HL-60 (cell line): ENCODE measurements at regions not wholly inside any gene's neighbourhood (a gene's known extent, or its start where the extent isn't known, plus 50 kb on each side); places are given as distances from the start of the nearest gene placed in this dataset.

ENCODE experiments used
- DNase-seq, 2 experiments: peaks; one replicate each; pipeline ENCODE4 v3.0.0-alpha.2; 2010 to 2020; ENCODE audit warnings: low read depth in 1 of 2, low spot score in 1 of 2
- H3K27ac ChIP-seq: fragments of 250-450 bp; sonication (Bioruptor Pico); replicated peaks from 2 replicates; pipeline ENCODE4 v1.5.1; 2020; ENCODE audit warnings: mild to moderate bottlenecking, moderate library complexity
- H3K27me3 ChIP-seq: fragments of 250-450 bp; sonication (Bioruptor Pico); 2 replicates; pipeline ENCODE4 v1.5.1; 2021; ENCODE audit warnings: mild to moderate bottlenecking, moderate library complexity; ENCODE audit not compliant: insufficient read depth, poor library complexity, severe bottlenecking
- H3K4me3 ChIP-seq: replicated peaks from 2 replicates; pipeline ENCODE4 v1.5.1; 2011; ENCODE audit warnings: mild to moderate bottlenecking, control low read depth, low read length; ENCODE audit not compliant: insufficient read depth
- GABPA ChIP-seq: IDR thresholded peaks from 2 replicates; pipeline ENCODE4 v1.6.1; 2012; ENCODE audit warnings: low read depth
- POLR2AphosphoS5 ChIP-seq: IDR thresholded peaks from 2 replicates; pipeline ENCODE4 v1.6.1; 2012; ENCODE audit warnings: low read depth
- SPI1 ChIP-seq: IDR thresholded peaks from 2 replicates; pipeline ENCODE4 v1.6.1; 2012; ENCODE audit warnings: low read depth, mild to moderate bottlenecking, borderline replicate concordance
- TF ChIP-seq, protein P1 (sequence below): IDR thresholded peaks from one replicate; pipeline ENCODE4 v1.5.1; 2011; ENCODE audit warnings: low read length, control low read depth, inconsistent platforms; ENCODE audit not compliant: insufficient read depth
- TF ChIP-seq, protein P2 (sequence below): IDR thresholded peaks from 2 replicates; pipeline ENCODE4 v1.6.1; 2012; ENCODE audit warnings: low read depth; ENCODE audit not compliant: insufficient replicate concordance

DNA sequence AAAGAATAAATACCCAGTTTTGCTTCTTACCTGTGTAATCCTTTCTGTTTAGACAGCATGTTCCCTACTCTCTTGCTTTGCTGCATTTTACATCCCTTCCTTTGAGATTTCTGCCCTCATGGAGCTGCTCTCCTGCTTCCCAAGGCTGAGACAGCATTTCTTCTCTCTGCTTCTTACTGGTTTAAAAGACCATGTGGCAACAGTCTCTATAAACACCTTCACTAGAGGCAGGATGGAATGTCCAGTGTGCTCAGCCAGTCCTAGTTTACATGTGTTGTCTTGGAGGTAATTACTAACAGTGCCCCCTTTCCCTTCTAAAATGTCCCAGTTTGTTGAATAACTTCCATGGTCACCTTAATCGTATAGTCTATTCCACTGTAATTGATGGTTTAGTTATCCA, 262.3 kb downstream of the CNTN3 start:
- DNase-seq, result no peak
- Histone ChIP-seq H3K4me3 (no peak overlapping the region), H3K27ac (no peak overlapping the region), H3K27me3 (no peaks in the 10 kb centered on the region)
- TF ChIP-seq GABPA (no peak), SPI1 (no peak), POLR2AphosphoS5 (no peak)
- TF ChIP-seq, protein P1, sequence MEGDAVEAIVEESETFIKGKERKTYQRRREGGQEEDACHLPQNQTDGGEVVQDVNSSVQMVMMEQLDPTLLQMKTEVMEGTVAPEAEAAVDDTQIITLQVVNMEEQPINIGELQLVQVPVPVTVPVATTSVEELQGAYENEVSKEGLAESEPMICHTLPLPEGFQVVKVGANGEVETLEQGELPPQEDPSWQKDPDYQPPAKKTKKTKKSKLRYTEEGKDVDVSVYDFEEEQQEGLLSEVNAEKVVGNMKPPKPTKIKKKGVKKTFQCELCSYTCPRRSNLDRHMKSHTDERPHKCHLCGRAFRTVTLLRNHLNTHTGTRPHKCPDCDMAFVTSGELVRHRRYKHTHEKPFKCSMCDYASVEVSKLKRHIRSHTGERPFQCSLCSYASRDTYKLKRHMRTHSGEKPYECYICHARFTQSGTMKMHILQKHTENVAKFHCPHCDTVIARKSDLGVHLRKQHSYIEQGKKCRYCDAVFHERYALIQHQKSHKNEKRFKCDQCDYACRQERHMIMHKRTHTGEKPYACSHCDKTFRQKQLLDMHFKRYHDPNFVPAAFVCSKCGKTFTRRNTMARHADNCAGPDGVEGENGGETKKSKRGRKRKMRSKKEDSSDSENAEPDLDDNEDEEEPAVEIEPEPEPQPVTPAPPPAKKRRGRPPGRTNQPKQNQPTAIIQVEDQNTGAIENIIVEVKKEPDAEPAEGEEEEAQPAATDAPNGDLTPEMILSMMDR, result no peak
- TF ChIP-seq, protein P2, sequence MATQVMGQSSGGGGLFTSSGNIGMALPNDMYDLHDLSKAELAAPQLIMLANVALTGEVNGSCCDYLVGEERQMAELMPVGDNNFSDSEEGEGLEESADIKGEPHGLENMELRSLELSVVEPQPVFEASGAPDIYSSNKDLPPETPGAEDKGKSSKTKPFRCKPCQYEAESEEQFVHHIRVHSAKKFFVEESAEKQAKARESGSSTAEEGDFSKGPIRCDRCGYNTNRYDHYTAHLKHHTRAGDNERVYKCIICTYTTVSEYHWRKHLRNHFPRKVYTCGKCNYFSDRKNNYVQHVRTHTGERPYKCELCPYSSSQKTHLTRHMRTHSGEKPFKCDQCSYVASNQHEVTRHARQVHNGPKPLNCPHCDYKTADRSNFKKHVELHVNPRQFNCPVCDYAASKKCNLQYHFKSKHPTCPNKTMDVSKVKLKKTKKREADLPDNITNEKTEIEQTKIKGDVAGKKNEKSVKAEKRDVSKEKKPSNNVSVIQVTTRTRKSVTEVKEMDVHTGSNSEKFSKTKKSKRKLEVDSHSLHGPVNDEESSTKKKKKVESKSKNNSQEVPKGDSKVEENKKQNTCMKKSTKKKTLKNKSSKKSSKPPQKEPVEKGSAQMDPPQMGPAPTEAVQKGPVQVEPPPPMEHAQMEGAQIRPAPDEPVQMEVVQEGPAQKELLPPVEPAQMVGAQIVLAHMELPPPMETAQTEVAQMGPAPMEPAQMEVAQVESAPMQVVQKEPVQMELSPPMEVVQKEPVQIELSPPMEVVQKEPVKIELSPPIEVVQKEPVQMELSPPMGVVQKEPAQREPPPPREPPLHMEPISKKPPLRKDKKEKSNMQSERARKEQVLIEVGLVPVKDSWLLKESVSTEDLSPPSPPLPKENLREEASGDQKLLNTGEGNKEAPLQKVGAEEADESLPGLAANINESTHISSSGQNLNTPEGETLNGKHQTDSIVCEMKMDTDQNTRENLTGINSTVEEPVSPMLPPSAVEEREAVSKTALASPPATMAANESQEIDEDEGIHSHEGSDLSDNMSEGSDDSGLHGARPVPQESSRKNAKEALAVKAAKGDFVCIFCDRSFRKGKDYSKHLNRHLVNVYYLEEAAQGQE, result no peak

DNA sequence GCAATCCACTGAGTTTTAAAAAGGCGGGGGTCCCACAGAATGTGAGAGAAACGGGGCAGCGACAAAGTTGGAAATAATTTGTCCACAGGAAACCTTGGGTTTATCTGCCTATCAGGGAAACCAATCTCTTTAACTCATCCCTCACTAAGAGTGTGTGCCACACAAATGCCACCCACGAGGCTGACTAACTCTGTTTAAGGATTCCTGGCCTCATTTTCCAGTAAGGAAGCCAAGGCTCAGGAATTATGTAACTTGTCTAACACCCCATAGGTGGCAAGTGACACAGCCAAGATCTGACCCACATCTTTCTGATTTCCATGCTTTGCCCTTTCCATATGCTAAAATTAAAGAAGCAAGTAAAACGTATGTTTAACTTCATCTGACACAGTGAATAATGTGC, 263.2 kb downstream of the CNTN3 start:
- TF ChIP-seq GABPA, result no peak
- TF ChIP-seq SPI1, result no peak
- no peak for TF ChIP-seq POLR2AphosphoS5
- TF ChIP-seq, protein P1, result no peak
- TF ChIP-seq, protein P2, result no peak
- H3K27ac ChIP-seq, result no peak overlapping the region
- no peak for DNase-seq
- H3K4me3 ChIP-seq, result no peak overlapping the region
- H3K27me3 ChIP-seq, result no peaks in the 10 kb centered on the region

DNA sequence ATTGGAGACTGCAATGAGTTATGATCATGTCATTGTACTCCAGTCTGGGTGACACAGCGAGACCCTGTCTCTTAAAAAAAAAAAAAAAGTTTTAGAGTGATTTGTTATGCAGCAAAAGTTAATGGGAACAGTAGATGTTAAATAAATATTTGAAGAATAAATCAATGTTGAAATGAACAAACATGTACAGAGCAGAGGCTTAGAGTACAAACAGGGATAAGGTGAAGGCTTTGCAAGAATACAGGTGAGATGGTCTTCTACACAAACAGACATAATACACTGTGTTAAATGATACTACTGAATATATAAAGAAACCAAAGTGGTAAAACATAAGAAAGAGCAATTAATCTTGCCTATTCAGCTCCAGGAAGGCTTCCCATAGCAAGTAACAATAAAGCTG, 265.4 kb downstream of the CNTN3 start:
- Histone ChIP-seq H3K27me3 (no peaks in the 10 kb centered on the region), H3K4me3 (no peak overlapping the region), H3K27ac (no peak overlapping the region)
- no peak for DNase-seq
- TF ChIP-seq, protein P1, result no peak
- TF ChIP-seq SPI1 (no peak), GABPA (no peak), POLR2AphosphoS5 (no peak)
- TF ChIP-seq, protein P2, result no peak
